SK-N-SH treated with all-trans-retinoic acid at 6 μM for 48 hours (cell line): ENCODE measurements at regions not wholly inside any gene's neighbourhood (a gene's known extent, or its start where the extent isn't known, plus 50 kb on each side); places are given as distances from the start of the nearest gene placed in this dataset.

ENCODE experiments used
- ATAC-seq: fragments of 200-7000 bp; cut with Tn5 transposase; 3 replicates; pipeline ENCODE4 v1.9.1; 2020; ENCODE audit warnings: mild to moderate bottlenecking, moderate library complexity
- ARNTL ChIP-seq: fragments of 450-650 bp; formaldehyde crosslinking; IDR thresholded peaks from 2 replicates; pipeline ENCODE4 v1.5.0; 2020; ENCODE audit warnings: low read depth, mild to moderate bottlenecking, moderate library complexity, borderline replicate concordance
- BACH2 ChIP-seq: fragments of 250-450 bp; sonication (Bioruptor Pico); IDR thresholded peaks from 2 replicates; pipeline ENCODE4 v1.9.0; 2021; ENCODE audit warnings: mild to moderate bottlenecking, borderline replicate concordance
- CSDC2 ChIP-seq: fragments of 250-450 bp; sonication (Bioruptor Pico); IDR thresholded peaks from 2 replicates; pipeline ENCODE4 v1.5.0; 2020; ENCODE audit warnings: mild to moderate bottlenecking, moderate library complexity
- ESRRG ChIP-seq: fragments of 250-450 bp; sonication (Bioruptor Pico); IDR thresholded peaks from 2 replicates; pipeline ENCODE4 v1.6.1; 2021; ENCODE audit warnings: mild to moderate bottlenecking
- GLIS3 ChIP-seq: fragments of 250-450 bp; sonication (Bioruptor Pico); IDR thresholded peaks from 2 replicates; pipeline ENCODE4 v1.5.0; 2020; ENCODE audit warnings: mild to moderate bottlenecking, moderate library complexity
- ISL1 ChIP-seq: fragments of 250-450 bp; sonication (Bioruptor Pico); IDR thresholded peaks from 2 replicates; pipeline ENCODE4 v2.1.2; 2022; ENCODE audit warnings: mild to moderate bottlenecking, moderate library complexity
- OSR1 ChIP-seq: fragments of 250-450 bp; sonication (Bioruptor Pico); IDR thresholded peaks from 2 replicates; pipeline ENCODE4 v1.8.0; 2022; ENCODE audit warnings: moderate library complexity, mild to moderate bottlenecking, inconsistent platforms
- PPARA ChIP-seq: fragments of 250-450 bp; sonication (Bioruptor Pico); IDR thresholded peaks from 2 replicates; pipeline ENCODE4 v1.5.0; 2020; ENCODE audit warnings: mild to moderate bottlenecking, borderline replicate concordance
- RARB ChIP-seq: fragments of 250-450 bp; sonication (Bioruptor Pico); IDR thresholded peaks from 2 replicates; pipeline ENCODE4 v1.8.0; 2021; ENCODE audit warnings: mild to moderate bottlenecking, moderate library complexity
- SNAI2 ChIP-seq: fragments of 250-450 bp; sonication (Bioruptor Pico); IDR thresholded peaks from 2 replicates; pipeline ENCODE4 v1.5.0; 2020; ENCODE audit warnings: mild to moderate bottlenecking, moderate library complexity
- TCF4 ChIP-seq: fragments of 250-450 bp; sonication (Bioruptor Pico); IDR thresholded peaks from 2 replicates; pipeline ENCODE4 v1.8.0; 2021; ENCODE audit warnings: mild to moderate bottlenecking, moderate library complexity, borderline replicate concordance
- TOX ChIP-seq: fragments of 250-450 bp; sonication (Bioruptor Pico); IDR thresholded peaks from 2 replicates; pipeline ENCODE4 v1.8.0; 2021; ENCODE audit warnings: mild to moderate bottlenecking, moderate library complexity, borderline replicate concordance
- TSHZ2 ChIP-seq: fragments of 250-450 bp; sonication (Bioruptor Pico); IDR thresholded peaks from 2 replicates; pipeline ENCODE4 v1.5.0; 2020; ENCODE audit warnings: mild to moderate bottlenecking, moderate library complexity
- ZC3H10 ChIP-seq: fragments of 250-450 bp; sonication (Bioruptor Pico); IDR thresholded peaks from 2 replicates; pipeline ENCODE4 v1.5.1; 2021; ENCODE audit warnings: mild to moderate bottlenecking, moderate library complexity
- ZFP3 ChIP-seq: fragments of 250-450 bp; sonication (Bioruptor Pico); IDR thresholded peaks from 2 replicates; pipeline ENCODE4 v1.5.0; 2020; ENCODE audit warnings: mild to moderate bottlenecking, moderate library complexity
- ZFP30 ChIP-seq: fragments of 450-650 bp; formaldehyde crosslinking; IDR thresholded peaks from 2 replicates; pipeline ENCODE4 v1.5.0; 2022; ENCODE audit warnings: mild to moderate bottlenecking, moderate library complexity
- ZNF565 ChIP-seq: fragments of 450-650 bp; formaldehyde crosslinking; conservative IDR thresholded peaks from 2 replicates; pipeline ENCODE4 v1.5.0; 2020; ENCODE audit warnings: low read depth, mild to moderate bottlenecking, moderate library complexity
- ZNF70 ChIP-seq: fragments of 450-650 bp; formaldehyde crosslinking; IDR thresholded peaks from 2 replicates; pipeline ENCODE4 v1.5.0; 2020; ENCODE audit warnings: mild to moderate bottlenecking, moderate library complexity
- ZNF8 ChIP-seq: fragments of 450-650 bp; formaldehyde crosslinking; IDR thresholded peaks from 2 replicates; pipeline ENCODE4 v1.5.0; 2020; ENCODE audit warnings: mild to moderate bottlenecking, moderate library complexity
- TF ChIP-seq, protein P1 (sequence below): fragments of 250-450 bp; sonication (Bioruptor Pico); IDR thresholded peaks from 2 replicates; pipeline ENCODE4 v1.8.0; 2020; ENCODE audit warnings: mild to moderate bottlenecking, moderate library complexity, borderline replicate concordance
- TF ChIP-seq, protein P2 (sequence below): fragments of 250-450 bp; sonication (Bioruptor Pico); IDR thresholded peaks from 2 replicates; pipeline ENCODE4 v1.5.1; 2021; ENCODE audit warnings: mild to moderate bottlenecking, moderate library complexity

GRCh38 chr12:67804168-67804567 lies 155.6 kb downstream of the DYRK2 start (continued):
- TF ChIP-seq, protein P1, sequence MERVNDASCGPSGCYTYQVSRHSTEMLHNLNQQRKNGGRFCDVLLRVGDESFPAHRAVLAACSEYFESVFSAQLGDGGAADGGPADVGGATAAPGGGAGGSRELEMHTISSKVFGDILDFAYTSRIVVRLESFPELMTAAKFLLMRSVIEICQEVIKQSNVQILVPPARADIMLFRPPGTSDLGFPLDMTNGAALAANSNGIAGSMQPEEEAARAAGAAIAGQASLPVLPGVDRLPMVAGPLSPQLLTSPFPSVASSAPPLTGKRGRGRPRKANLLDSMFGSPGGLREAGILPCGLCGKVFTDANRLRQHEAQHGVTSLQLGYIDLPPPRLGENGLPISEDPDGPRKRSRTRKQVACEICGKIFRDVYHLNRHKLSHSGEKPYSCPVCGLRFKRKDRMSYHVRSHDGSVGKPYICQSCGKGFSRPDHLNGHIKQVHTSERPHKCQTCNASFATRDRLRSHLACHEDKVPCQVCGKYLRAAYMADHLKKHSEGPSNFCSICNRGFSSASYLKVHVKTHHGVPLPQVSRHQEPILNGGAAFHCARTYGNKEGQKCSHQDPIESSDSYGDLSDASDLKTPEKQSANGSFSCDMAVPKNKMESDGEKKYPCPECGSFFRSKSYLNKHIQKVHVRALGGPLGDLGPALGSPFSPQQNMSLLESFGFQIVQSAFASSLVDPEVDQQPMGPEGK (CRISPR knock-in tag): no peak
- TF ChIP-seq ESRRG (CRISPR knock-in tag): no peak

DNA sequence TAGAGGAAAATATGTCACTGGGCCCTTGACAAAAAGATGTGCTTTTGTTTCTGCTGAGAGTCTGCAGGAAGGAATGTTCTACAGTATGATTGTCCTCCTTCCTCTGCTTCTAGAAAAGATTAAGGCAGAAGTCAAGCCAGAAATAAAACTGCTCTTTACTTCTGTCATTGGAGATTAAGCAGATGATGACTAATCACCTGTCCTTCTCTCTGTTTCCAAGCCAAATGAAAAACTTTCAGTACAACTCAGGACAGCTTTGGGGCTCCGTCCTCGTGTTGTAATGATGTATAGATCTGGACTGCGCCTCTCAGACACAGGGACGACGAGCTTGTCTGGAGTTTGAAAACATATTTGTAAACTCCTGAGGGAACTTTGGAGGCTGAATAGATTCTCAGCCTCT lies 159.3 kb downstream of the DYRK2 start:
- TF ChIP-seq CSDC2 (no peak), ISL1 (CRISPR knock-in tag) (peak; percentile 37; the same call in 1 of the 2 replicates)
- TF ChIP-seq, all 23 proteins: peak for 1
- ATAC-seq: peak; percentile 83

- TF ChIP-seq BACH2 (CRISPR knock-in tag) (no peak), OSR1 (CRISPR knock-in tag) (no peak), RARB (CRISPR knock-in tag) (no peak), TSHZ2 (CRISPR knock-in tag) (no peak), ESRRG (CRISPR knock-in tag) (no peak), ARNTL (CRISPR knock-in tag) (no peak), ZFP30 (CRISPR knock-in tag) (no peak), ZNF70 (CRISPR knock-in tag) (no peak), ZC3H10 (CRISPR knock-in tag) (no peak)
- TF ChIP-seq, protein P1 (CRISPR knock-in tag): no peak
- TF ChIP-seq, protein P2, sequence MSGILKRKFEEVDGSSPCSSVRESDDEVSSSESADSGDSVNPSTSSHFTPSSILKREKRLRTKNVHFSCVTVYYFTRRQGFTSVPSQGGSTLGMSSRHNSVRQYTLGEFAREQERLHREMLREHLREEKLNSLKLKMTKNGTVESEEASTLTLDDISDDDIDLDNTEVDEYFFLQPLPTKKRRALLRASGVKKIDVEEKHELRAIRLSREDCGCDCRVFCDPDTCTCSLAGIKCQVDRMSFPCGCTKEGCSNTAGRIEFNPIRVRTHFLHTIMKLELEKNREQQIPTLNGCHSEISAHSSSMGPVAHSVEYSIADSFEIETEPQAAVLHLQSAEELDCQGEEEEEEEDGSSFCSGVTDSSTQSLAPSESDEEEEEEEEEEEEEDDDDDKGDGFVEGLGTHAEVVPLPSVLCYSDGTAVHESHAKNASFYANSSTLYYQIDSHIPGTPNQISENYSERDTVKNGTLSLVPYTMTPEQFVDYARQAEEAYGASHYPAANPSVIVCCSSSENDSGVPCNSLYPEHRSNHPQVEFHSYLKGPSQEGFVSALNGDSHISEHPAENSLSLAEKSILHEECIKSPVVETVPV (CRISPR knock-in tag): no peak
- no peak for ATAC-seq
These were observed 161.6 kb downstream of the DYRK2 start for GRCh38 chr12:67810166-67810565.

DNA sequence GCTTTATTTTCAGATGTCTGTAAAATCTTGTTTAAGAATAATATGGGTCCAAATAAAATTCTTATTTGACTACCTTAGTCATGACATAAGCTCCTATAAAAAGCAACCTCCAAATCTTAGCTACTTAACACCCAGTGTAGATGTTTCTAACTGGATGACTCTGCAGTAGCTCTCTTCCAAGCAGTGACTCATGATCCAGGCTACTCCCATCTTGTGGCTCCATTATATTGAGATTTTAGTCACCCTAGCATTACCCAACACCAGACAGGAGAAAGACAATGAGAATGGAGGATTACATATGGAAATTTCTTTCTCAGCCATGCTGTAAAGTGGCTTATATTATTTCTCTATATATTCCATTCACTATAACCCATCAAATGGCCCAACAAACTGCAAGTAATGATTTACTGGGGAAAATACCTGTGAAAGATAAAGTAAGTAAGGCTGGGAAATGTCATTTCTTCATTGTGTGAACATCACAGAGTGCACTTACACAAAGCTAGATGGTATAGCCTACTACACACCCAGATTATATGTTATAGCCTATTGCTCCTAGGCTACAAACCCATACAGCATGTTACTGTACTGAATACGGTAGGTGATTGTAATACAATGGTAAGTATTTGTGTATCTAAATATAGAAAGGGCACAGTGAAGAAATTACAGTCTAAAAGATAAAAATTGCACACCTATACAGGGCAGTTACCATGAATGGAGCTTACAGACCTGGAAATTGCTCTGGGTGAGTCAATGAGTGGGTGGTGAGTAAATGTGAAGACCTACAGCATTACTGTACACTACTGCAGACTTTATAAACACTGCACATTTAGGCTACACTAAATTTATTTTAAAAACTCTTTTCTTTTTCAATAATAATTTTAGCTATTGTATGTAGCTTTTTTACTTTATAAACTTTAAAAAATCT lies 163.2 kb downstream of the DYRK2 start:
- ATAC-seq: no peak
- TF ChIP-seq TOX (CRISPR knock-in tag) (no peak), CSDC2 (no peak), ZFP3 (no peak), ZNF70 (CRISPR knock-in tag) (no peak), ARNTL (CRISPR knock-in tag) (no peak), SNAI2 (CRISPR knock-in tag) (no peak)

- no peak for ATAC-seq
- no peak for TF ChIP-seq ZNF565 (CRISPR knock-in tag)
- TF ChIP-seq ZFP3: no peak
- no peak for TF ChIP-seq TCF4
- no peak for TF ChIP-seq GLIS3
- TF ChIP-seq PPARA (CRISPR knock-in tag): no peak
- TF ChIP-seq, protein P1 (CRISPR knock-in tag): no peak
- no peak for TF ChIP-seq ZNF8 (CRISPR knock-in tag)
- TF ChIP-seq ISL1 (CRISPR knock-in tag): no peak
- TF ChIP-seq RARB (CRISPR knock-in tag): no peak
- TF ChIP-seq TOX (CRISPR knock-in tag): no peak
- no peak for TF ChIP-seq ZFP30 (CRISPR knock-in tag)
- TF ChIP-seq, all 23 proteins: peak for 0
These were observed 164.9 kb downstream of the DYRK2 start for GRCh38 chr12:67813456-67813904.
